ENCODE measurements at regions not wholly inside any gene's neighbourhood (a gene's known extent, or its start where the extent isn't known, plus 50 kb on each side); places are given as distances from the start of the nearest gene placed in this dataset.

DNA sequence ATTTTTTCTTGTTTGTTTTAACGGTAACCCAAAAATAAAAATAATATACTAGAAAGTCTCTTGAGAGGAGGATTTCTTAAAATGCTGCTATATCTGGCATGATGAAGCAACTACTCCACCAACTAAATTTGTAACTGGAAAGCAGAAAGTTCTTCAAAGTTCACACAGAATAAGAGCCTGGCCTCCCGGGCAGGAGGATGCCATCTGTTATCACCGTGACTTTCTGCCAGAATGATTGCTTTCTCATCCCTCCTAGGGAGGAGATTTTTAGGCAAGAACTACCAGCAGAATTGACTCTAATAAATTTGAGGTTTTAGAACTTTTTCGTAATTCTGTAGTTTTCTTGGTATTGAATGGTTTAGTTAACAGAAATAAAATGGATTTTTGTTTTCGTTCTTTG lies 464.6 kb upstream of the ACTBL2 start:
- Histone ChIP-seq H3K9me3 (no peaks in the 10 kb centered on the region), H3K27me3 (no peaks in the 10 kb centered on the region), H3K27ac (no peak overlapping the region), H3K4me1 (no peaks in the 10 kb centered on the region), H3K4me3 (no peak overlapping the region), H3K36me3 (no peaks in the 10 kb centered on the region)
- TF ChIP-seq, protein P1, sequence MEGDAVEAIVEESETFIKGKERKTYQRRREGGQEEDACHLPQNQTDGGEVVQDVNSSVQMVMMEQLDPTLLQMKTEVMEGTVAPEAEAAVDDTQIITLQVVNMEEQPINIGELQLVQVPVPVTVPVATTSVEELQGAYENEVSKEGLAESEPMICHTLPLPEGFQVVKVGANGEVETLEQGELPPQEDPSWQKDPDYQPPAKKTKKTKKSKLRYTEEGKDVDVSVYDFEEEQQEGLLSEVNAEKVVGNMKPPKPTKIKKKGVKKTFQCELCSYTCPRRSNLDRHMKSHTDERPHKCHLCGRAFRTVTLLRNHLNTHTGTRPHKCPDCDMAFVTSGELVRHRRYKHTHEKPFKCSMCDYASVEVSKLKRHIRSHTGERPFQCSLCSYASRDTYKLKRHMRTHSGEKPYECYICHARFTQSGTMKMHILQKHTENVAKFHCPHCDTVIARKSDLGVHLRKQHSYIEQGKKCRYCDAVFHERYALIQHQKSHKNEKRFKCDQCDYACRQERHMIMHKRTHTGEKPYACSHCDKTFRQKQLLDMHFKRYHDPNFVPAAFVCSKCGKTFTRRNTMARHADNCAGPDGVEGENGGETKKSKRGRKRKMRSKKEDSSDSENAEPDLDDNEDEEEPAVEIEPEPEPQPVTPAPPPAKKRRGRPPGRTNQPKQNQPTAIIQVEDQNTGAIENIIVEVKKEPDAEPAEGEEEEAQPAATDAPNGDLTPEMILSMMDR (IDR thresholded peaks at IDR 0.05) = no peak
- no peak for DNase-seq (ENCODE audit: low spot score)

DNA sequence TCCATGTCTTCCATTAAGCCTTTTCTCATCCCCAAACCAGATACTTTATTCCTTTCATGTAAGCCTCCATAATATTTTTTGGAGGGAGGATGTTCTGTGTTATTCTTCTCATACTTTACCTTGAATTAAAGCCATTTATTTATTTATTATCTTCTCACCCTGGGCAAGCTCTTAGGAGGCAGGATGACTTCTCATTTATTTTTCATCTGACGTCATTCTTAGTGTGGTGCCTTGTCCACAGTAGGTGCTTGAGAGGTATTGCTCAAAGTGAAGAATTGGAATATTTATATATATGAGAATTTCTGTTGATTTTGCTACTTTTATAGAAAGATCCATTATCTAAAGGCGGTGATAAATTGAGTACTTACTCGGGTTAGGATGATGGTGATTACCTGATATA lies 458.3 kb upstream of the ACTBL2 start:
- H3K36me3 ChIP-seq = no peaks in the 10 kb centered on the region
- no peak overlapping the region for H3K4me3 ChIP-seq
- no peaks in the 10 kb centered on the region for H3K27me3 ChIP-seq
- TF ChIP-seq, protein P1 (IDR thresholded peaks at IDR 0.05) = no peak
- H3K27ac ChIP-seq = no peak overlapping the region
- no peaks in the 10 kb centered on the region for H3K9me3 ChIP-seq
- DNase-seq (ENCODE audit: low spot score) = no peak
- H3K4me1 ChIP-seq = no peaks in the 10 kb centered on the region

DNA sequence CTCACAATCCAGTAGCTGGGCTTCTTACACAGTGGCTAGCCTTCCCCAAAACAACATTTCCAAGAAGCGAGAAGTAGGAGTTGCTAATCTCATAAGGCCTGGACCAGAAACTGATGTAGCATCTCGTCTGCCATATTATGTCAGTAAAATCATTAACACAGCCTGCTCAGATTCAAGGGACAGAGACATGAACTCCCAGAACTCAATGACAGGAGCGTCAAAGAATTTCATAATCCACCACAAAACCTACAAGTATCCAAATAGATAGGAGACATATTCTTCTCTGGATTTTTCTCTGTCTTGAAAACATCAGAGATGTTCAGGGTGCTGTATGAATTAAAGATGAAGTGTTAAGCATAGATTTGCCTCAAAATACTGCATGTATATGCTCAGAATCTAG lies 457.6 kb upstream of the ACTBL2 start:
- H3K9me3 ChIP-seq = no peaks in the 10 kb centered on the region
- TF ChIP-seq, protein P1 (IDR thresholded peaks at IDR 0.05) = no peak
- no peak overlapping the region for H3K27ac ChIP-seq
- no peaks in the 10 kb centered on the region for H3K4me1 ChIP-seq
- H3K4me3 ChIP-seq = no peak overlapping the region
- H3K36me3 ChIP-seq = no peaks in the 10 kb centered on the region
- no peak for DNase-seq (ENCODE audit: low spot score)
- no peaks in the 10 kb centered on the region for H3K27me3 ChIP-seq

DNA sequence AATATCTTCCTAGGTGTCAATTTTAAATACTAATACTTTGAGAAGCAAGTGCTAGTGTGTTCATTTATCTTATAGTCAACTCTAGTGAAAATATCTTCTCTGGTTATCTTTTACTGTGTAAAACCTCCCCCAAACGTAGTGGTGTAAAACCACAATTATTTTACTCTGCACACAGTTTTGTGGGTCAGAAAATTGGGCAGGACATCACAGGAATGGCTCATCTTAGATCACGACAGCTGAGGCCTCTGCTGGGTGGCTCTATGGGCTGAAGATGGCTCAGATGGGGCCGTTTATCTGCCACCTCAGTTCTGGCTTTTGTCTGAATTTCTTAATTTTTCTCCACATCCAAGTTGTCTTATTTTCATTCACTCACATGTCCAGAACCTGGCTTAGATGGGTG lies 457.2 kb upstream of the ACTBL2 start:
- no peaks in the 10 kb centered on the region for H3K36me3 ChIP-seq
- no peak for DNase-seq (ENCODE audit: low spot score)
- TF ChIP-seq, protein P1 (IDR thresholded peaks at IDR 0.05) = no peak
- no peak overlapping the region for H3K27ac ChIP-seq
- H3K9me3 ChIP-seq = no peaks in the 10 kb centered on the region
- no peaks in the 10 kb centered on the region for H3K4me1 ChIP-seq
- H3K4me3 ChIP-seq = no peak overlapping the region
- no peaks in the 10 kb centered on the region for H3K27me3 ChIP-seq

DNA sequence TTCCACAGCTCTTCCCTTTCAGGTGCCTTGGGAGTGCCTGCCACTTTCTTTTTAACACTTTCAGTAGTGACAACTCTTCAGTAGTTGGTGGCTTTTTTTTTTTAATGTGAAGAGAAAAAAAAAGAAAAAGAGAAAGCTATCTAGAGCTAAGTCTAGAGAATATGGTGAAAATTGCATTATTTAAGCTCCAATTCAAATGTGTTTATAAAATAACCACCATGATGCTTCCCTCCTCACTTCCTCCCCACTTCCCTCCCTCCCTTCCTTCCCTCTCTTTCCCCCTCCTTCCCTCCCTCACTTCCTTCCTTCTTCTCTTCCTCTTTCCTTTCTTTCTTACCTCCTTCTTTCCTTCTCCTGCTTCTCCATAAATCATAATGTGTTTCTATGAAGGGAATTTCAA lies 456.7 kb upstream of the ACTBL2 start:
- TF ChIP-seq, protein P1 (IDR thresholded peaks at IDR 0.05) = no peak
- no peak for DNase-seq (ENCODE audit: low spot score)
- H3K36me3 ChIP-seq = no peaks in the 10 kb centered on the region

DNA sequence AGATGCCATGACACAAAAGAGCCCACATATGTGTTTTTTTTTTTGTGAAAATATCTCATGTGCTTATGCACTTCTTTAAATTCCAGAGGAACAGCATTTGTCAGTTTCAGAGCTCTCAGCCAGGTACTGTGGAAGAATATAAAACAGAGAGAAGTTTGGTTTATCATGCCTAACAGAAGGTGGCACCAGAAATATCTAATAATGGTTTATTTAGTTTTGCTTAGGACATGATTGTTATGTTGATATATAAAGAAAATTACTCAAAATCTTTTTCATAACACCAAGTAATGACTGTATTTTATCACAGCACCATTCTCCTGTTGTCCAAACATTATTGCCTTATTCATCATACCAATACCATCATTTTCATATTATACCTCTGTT lies 455.6 kb upstream of the ACTBL2 start:
- no peaks in the 10 kb centered on the region for H3K4me1 ChIP-seq
- TF ChIP-seq, protein P1 (IDR thresholded peaks at IDR 0.05) = no peak
- no peaks in the 10 kb centered on the region for H3K27me3 ChIP-seq
- no peak overlapping the region for H3K27ac ChIP-seq
- H3K9me3 ChIP-seq = no peaks in the 10 kb centered on the region
- H3K36me3 ChIP-seq = no peaks in the 10 kb centered on the region
- no peak for DNase-seq (ENCODE audit: low spot score)
- no peak overlapping the region for H3K4me3 ChIP-seq

More for the DNA sequence above, 456.7 kb upstream of the ACTBL2 start:
- Histone ChIP-seq H3K4me1 (no peaks in the 10 kb centered on the region), H3K4me3 (no peak overlapping the region), H3K27ac (no peak overlapping the region), H3K9me3 (no peaks in the 10 kb centered on the region), H3K27me3 (no peaks in the 10 kb centered on the region)
